ENCODE measurements at regions not wholly inside any gene's neighbourhood (a gene's known extent, or its start where the extent isn't known, plus 50 kb on each side); places are given as distances from the start of the nearest gene placed in this dataset.

DNA sequence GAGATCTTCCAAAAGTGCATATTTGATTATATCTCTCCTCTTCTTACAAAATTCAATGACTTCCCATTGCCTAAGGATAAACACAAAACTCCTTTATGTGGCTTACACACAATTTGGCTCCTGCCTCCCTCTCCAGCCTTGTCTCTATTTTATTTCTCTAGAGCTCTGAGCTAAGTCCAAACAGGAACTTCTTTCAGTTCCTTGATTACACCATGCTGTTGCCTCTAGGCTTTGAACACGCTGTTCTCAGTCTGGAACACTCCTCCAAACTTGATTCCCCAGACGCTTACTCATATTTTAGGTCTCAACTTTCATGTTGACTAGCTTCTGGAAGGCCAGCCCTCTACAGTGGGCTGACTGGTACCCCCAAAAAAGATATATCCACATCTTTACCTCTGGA lies 258.5 kb downstream of the COG6 start:
- H3K27me3 ChIP-seq (ENCODE audit: control insufficient read depth in 1 of 2, insufficient read depth in 2 of 2, low read length in 2 of 2), result no peaks in the 10 kb centered on the region
- POLR2A ChIA-PET, result no interaction called here
- TF ChIP-seq, protein P1, sequence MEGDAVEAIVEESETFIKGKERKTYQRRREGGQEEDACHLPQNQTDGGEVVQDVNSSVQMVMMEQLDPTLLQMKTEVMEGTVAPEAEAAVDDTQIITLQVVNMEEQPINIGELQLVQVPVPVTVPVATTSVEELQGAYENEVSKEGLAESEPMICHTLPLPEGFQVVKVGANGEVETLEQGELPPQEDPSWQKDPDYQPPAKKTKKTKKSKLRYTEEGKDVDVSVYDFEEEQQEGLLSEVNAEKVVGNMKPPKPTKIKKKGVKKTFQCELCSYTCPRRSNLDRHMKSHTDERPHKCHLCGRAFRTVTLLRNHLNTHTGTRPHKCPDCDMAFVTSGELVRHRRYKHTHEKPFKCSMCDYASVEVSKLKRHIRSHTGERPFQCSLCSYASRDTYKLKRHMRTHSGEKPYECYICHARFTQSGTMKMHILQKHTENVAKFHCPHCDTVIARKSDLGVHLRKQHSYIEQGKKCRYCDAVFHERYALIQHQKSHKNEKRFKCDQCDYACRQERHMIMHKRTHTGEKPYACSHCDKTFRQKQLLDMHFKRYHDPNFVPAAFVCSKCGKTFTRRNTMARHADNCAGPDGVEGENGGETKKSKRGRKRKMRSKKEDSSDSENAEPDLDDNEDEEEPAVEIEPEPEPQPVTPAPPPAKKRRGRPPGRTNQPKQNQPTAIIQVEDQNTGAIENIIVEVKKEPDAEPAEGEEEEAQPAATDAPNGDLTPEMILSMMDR (IDR thresholded peaks at IDR 0.05), result no peak
- no peak overlapping the region for H3K27ac ChIP-seq (ENCODE audit: low read depth in 1 of 2, low read length in 2 of 2)
- H3K27me3 Mint-ChIP-seq, result no peaks in the 10 kb centered on the region
- no peak overlapping the region for H3K27ac Mint-ChIP-seq
- no peaks in the 10 kb centered on the region for H3K4me1 ChIP-seq (ENCODE audit: insufficient read depth, low read length)
- DNase-seq (no peak), ATAC-seq (ENCODE audit: poor library complexity) (no peak)
- H3K4me1 Mint-ChIP-seq (ENCODE audit: low read depth), result no peaks in the 10 kb centered on the region
- CTCF ChIA-PET, result interaction anchor here (0.8 kb wide), 1 partner anchor 12 kb away, joined by 3 read pairs; no protein-coding TSS in a partner anchor
- no peak overlapping the region for H3K4me3 ChIP-seq (ENCODE audit: low read length)
- H3K9me3 Mint-ChIP-seq, result no peaks in the 10 kb centered on the region
- intact Hi-C loops (cut with DNase I, micrococcal nuclease), result no loop called here
- no peaks in the 10 kb centered on the region for H3K36me3 Mint-ChIP-seq (ENCODE audit: low read depth)
- no peaks in the 10 kb centered on the region for H3K9me3 ChIP-seq (ENCODE audit: control insufficient read depth in 1 of 2, insufficient read depth in 1 of 2, low read length in 2 of 2)
- H3K4me3 Mint-ChIP-seq, result no peak overlapping the region
- no peaks in the 10 kb centered on the region for H3K36me3 ChIP-seq (ENCODE audit: insufficient read depth, low read length)

DNA sequence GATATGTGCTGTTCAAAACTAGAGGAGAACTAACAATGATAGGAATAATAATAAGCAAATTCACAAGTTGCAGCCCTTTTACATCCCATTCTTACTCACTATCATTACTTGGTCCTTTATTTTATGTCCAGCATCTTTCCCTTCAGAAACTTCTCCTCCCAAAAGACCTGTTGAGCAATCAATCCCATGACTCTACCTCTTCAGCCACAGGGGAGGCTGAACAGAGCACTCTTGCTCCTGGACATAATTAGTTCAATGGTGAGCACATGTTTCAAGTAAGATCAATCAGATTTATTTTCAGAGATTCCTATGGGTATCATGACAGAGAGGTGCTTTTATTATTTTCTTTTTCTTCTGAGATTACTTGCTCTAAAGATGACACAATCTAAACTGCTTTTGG lies 260.0 kb downstream of the COG6 start:
- CTCF ChIA-PET, result no interaction called here
- no peaks in the 10 kb centered on the region for H3K27me3 Mint-ChIP-seq
- ATAC-seq (ENCODE audit: poor library complexity) (no peak), DNase-seq (no peak)
- Histone ChIP-seq H3K9me3 (ENCODE audit: control insufficient read depth in 1 of 2, insufficient read depth in 1 of 2, low read length in 2 of 2) (no peaks in the 10 kb centered on the region), H3K4me3 (ENCODE audit: low read length) (no peak overlapping the region), H3K27me3 (ENCODE audit: control insufficient read depth in 1 of 2, insufficient read depth in 2 of 2, low read length in 2 of 2) (no peaks in the 10 kb centered on the region), H3K27ac (ENCODE audit: low read depth in 1 of 2, low read length in 2 of 2) (no peak overlapping the region), H3K4me1 (ENCODE audit: insufficient read depth, low read length) (no peaks in the 10 kb centered on the region), H3K36me3 (ENCODE audit: insufficient read depth, low read length) (no peaks in the 10 kb centered on the region)
- TF ChIP-seq, protein P1 (IDR thresholded peaks at IDR 0.05), result no peak
- no peak overlapping the region for H3K4me3 Mint-ChIP-seq
- H3K4me1 Mint-ChIP-seq (ENCODE audit: low read depth), result no peaks in the 10 kb centered on the region
- POLR2A ChIA-PET, result no interaction called here
- no peaks in the 10 kb centered on the region for H3K9me3 Mint-ChIP-seq
- no peaks in the 10 kb centered on the region for H3K36me3 Mint-ChIP-seq (ENCODE audit: low read depth)
- intact Hi-C loops (cut with DNase I, micrococcal nuclease), result no loop called here
- no peak overlapping the region for H3K27ac Mint-ChIP-seq

DNA sequence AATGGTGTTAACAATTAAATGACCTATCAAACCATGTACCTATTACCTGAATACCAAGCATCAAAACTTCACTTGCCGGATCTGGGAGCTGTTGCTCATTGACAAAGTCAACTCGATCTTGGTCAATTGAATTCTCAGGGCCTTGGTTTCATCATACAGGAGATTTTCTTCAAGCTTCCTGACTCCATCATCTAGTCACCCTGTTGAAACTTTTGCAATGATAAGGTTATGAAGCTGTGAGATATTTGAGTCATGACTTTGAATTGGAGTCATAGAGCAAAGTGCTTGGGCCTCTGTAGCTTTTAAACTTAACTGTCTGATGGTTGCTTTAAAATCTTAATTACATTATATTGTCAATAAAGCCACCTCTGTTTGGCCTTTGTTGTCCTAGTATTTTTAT lies 260.9 kb downstream of the COG6 start:
- intact Hi-C loops (cut with DNase I, micrococcal nuclease), result no loop called here
- TF ChIP-seq, protein P1 (IDR thresholded peaks at IDR 0.05), result no peak
- ChIA-PET POLR2A (no interaction called here), CTCF (no interaction called here)
- Histone ChIP-seq H3K9me3 (ENCODE audit: control insufficient read depth in 1 of 2, insufficient read depth in 1 of 2, low read length in 2 of 2) (no peaks in the 10 kb centered on the region), H3K27ac (ENCODE audit: low read depth in 1 of 2, low read length in 2 of 2) (no peak overlapping the region), H3K4me1 (ENCODE audit: insufficient read depth, low read length) (no peaks in the 10 kb centered on the region), H3K36me3 (ENCODE audit: insufficient read depth, low read length) (no peaks in the 10 kb centered on the region), H3K27me3 (ENCODE audit: control insufficient read depth in 1 of 2, insufficient read depth in 2 of 2, low read length in 2 of 2) (no peaks in the 10 kb centered on the region), H3K4me3 (ENCODE audit: low read length) (no peak overlapping the region)
- DNase-seq (no peak), ATAC-seq (ENCODE audit: poor library complexity) (no peak)
- Mint-ChIP-seq H3K4me1 (ENCODE audit: low read depth) (no peaks in the 10 kb centered on the region), H3K27me3 (no peaks in the 10 kb centered on the region), H3K27ac (no peak overlapping the region), H3K9me3 (no peaks in the 10 kb centered on the region), H3K36me3 (ENCODE audit: low read depth) (no peaks in the 10 kb centered on the region), H3K4me3 (no peak overlapping the region)
